Stimulated activated CD8-positive, alpha-beta memory T cell treated with anti-CD3 and anti-CD28 coated beads, Interleukin-15, amount 100 ng/mL, for 48 hours (primary cell): ENCODE measurements at regions not wholly inside any gene's neighbourhood (a gene's known extent, or its start where the extent isn't known, plus 50 kb on each side); places are given as distances from the start of the nearest gene placed in this dataset.

Source experiments
- DNase-seq, 2 donors: peaks; one replicate each; pipeline ENCODE4 v3.0.0-alpha.2; 2020; ENCODE audit warnings: low read depth in 2 of 2

DNA sequence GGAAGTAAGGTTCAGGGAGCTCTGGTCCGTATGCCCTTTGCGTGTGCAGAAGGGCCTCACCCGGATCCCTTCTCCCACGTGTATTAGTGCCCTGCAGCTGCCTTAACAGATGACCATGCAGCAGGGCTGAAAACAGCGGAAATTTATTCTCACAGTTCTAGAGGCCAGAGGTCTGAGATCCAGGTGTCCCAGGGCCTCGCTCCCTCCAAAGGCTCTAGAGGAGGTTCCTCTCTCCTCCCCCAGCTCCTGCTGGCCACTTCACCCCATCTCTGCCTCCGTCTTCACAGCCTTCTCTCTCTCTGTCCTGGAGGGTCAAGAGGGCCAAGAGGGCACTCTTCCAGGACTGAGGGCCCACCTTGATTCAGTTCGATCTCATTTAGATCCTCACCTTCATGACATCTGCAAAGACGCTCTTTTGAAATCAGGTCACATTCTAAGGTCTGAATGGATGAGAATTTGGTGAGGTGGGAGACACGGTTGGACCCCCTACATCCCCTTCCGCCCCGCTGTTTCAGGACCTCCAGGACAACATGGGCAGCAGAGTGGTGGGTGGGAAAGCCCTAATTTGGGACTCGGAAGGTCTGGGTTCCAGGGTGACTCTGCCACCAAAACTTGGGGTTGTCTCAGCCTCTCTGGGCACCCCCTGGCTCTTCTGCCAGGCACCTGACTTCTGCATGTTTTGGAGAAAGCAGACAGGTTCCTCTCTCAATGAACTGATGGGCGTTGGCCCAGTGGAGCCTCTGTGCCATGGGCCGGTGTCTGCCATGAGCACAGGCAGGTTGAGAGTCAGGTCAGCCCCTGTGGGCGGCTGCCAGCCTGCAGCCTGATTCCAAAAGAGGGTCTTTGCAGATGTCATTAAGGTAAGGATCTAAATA lies 361.2 kb downstream of the SEC14L1 start:
- DNase-seq, result no peak

DNA sequence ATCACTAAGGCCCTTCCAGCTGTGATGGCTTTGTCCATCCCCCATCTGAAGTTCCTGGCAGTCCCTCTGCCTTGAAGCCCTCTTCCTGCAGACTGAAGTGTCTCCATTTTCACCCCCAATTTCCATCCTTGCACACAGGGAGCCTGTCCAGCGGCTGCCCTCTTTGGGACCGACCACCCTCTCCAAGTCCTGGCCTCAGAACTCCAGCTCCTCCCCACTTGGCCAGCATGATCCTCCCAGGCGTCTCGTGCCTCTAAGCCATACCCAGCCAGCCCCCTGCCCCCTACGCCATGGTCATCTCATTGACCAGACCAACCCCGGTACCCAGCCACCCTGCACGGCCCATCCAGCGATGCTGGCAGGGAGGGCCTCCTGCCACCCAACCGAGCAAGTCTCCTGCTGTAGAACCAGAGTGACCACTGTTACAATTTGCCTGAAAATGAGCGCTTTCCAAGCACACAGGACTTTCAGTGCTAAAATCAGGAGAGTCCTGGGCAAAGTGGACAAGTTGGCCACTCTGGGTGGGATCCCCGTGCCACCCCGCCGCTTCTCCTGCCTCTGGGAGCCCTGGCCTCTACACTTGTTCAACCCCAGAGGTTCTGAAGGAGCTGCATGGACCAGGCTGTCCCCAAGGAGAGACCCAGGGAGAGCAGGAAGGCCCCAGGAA lies 362.0 kb downstream of the SEC14L1 start:
- DNase-seq, result no peak

DNA sequence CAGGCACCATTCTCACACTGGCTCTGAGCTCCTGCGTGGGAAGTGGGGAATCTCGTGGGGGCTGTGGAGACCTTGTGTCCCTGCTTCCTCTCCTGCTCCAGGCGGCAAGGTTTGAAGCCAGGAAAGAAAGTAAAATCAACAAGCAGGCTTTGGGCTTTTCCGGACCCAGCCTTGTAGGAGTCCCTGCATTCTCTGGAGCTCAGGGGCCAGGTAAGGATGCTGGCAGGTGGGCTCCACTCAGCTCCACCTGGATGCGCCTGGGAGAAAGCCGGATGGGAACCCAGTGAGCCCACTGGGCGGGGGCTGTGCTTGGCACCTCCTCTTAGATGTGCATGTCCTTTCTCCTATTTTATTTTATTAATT lies 362.5 kb downstream of the SEC14L1 start:
- no peak for DNase-seq

DNA sequence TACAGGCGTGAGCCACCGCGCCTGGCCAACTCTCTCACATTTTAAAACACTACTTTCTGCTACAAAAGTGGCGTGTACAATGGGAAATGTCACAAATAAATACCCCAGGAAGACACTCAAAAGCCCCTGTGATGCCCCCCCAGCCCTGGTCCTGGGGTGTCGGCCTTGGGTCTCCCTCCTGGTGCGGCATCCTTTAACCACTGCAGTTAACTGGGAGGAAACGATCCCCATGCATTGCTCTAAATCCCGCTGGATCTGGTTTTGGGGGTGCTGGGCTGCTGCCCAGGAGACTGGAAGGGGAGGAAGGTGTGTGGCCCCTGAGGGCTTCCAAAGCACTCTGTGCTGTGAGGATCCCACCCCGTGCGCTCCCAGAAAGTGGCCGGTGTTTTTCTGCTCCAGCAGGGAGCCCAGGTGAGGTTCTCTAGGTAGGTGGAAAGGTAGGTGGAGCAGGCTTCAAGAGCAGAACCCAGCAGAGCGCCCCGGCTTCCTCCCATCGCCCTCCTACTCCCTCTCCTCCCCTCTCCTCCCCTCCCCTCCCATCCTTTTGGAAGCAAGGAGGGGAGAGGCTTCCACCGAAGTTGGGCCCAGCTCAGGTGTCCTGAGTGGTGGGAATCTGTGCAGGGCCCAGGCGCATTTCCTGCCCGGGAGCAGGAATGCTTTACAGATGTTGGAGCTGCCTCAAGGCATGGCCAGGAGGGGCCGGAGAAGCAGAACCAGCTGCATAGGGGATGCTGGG lies 363.3 kb downstream of the SEC14L1 start:
- no peak for DNase-seq

DNA sequence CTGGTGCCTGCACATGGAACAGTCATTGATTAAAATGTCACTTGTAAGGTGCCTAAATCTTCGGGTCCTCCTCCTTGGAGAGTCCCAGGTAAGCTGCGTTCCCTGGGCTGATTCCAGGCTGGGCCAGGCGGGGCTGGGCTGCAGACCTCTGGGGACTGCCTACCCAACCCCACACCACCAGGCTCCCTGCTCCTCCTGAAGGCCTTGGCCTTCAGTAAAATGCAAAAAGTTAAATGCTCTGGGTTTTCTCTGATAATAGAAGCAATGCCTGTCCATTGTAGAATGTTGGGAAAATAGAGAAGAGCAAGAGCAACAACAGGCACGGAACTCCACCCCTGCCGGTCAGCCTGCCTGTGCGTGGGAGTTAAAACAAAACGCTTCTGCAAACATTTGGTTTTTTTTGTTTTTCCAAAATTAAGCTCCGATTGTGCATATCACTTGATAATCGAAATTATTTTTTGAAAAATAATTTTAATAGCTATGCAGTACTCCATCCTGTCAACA lies 363.9 kb downstream of the SEC14L1 start:
- no peak for DNase-seq

DNA sequence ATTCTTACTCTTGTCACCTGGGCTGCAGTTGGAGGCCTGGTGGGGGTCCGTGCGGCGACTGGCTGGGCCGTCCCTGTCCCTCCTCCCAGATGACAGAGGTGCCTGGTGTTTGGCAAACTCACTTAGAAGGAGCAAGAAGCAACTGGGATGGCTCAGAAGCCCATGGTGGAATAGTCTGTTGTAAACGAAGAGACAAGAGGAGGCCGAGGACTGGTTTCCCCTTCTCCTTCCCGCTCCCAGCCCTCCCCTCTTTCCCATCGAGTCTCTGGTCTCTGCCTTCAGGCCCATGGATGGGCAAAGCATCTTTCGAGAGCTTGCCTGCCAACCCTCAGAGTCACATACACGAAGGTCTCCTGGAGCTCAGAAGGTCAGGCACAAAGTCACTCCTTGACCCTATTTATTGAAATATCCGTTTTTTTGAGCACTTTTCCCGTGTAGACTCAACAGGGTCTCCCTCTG lies 364.4 kb downstream of the SEC14L1 start:
- no peak for DNase-seq

DNA sequence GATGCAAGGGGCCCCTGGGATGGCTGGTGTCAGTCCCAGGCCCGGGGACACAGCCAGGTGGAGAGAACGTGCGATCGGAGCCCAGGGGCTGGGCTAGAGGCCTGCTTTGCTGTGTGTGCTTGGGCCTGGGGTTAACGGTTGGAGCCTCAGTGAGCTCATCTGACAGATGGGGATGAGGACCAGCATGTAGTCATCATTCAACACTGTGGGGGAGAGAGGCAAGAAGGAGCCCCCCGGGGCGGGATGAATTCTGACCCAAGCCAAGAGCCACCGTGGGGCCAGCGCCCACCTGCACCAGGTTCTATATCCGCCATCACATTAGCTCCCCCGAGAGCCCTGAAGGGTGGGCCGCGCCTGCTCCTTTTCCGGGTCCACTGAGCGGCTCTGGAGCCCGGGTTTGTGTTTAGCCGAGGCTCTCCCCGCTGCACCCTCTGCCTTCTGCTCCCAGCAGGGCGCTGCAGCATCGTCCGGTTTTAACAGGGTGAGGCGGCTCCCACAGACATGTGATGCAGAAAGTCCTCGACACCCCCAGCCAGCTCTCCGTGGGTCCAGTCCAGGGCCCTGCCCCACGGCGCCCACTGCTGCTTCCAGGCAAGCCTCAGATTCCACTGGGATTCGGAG lies 365.7 kb downstream of the SEC14L1 start:
- DNase-seq, result no peak

DNA sequence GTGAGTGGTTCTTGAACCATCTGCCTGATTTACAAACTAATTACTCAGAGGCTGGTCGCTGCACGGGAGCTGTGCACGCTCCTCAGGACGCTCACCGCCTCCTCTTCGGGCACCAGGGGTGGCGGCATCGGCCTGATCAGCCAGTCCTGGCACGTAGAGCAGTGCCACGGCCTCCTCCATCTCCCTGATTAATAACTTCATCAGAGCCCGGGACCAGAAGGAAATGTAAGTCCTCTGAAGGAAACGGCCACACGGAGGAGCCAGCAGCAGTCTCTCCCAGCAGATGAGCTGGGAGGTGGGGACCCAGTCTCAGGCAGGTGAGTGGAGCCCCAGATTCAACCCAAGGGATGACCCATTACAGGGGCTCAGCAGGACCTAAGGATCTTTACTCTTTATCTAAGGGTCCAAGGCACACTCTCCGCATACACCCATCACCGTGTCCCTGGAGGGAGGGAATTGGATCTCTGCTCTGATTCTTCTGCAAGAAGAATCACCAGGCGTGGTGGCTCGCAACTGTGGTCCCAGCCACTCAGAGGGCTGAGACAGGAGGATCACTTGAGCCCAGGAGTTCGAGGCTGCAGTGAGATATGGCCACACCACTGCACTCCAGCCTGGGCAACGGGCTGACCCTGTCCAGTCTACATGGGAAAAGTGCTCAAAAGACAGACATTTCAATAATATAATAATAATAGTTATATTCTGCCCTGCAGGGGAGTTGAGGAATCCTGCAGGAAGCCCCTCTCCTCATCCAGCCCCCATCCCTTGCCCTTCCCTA lies 366.5 kb downstream of the SEC14L1 start:
- no peak for DNase-seq

DNA sequence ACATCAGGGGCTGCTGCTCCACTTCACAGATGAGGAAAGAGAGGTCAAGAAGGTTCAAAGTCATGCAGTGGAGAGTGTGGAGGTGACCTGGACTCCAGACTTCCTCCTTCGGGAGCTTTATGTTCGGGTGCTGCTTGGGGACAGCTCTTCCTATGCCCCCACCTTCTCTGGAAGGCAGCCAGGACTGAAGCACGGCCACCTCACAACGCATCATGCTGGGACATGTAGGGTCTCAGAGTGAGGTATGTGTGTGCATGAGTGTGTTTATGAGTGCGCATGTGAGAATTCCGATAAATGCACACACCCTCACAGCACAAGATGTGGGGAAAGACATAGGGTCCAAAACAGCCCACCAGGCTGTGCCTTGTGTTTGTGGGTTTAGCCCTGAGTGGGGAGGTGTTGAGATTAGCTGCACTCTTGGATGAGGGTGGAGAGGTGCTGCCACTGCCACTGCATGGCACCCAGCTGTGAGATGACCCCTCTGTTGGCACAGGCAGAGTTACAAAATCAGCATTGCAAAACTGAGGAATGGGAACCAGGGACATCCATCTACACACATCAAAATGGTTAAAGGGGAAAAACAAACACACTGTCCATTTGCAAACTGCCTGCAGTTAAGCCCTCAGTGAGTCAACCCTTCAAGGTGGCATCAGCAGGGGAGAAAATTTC lies 367.4 kb downstream of the SEC14L1 start:
- no peak for DNase-seq

DNA sequence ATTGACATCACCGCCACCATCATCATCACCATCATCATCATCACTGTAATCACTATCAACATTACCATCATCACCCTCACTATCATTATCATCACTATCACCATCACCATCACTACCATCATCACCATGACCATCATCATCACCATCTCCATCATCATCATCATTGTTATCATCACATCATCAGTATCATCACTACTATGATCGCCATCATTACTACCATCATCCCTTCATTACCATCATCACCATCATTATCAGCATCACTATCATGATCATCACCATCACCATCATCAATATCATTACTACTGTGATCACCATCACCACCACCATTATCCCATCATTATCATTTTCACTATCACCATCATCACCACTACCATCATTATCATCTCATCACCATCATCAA lies 368.3 kb downstream of the SEC14L1 start:
- no peak for DNase-seq

DNA sequence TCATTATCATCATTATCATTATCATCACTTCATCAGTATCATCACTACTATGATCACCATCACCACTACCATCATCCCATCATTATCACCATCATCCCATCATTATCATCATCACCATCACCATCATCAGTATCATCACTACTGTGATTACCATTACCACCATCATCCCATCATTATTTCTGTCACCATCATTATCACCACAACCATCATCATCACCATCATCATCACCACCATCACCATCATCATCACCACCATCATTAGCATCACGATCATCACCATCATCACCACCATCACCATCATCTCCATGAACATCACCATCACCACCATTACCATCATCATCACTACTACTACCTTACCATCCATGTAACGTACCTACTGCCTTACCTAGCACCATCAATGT lies 368.8 kb downstream of the SEC14L1 start:
- DNase-seq, result no peak

DNA sequence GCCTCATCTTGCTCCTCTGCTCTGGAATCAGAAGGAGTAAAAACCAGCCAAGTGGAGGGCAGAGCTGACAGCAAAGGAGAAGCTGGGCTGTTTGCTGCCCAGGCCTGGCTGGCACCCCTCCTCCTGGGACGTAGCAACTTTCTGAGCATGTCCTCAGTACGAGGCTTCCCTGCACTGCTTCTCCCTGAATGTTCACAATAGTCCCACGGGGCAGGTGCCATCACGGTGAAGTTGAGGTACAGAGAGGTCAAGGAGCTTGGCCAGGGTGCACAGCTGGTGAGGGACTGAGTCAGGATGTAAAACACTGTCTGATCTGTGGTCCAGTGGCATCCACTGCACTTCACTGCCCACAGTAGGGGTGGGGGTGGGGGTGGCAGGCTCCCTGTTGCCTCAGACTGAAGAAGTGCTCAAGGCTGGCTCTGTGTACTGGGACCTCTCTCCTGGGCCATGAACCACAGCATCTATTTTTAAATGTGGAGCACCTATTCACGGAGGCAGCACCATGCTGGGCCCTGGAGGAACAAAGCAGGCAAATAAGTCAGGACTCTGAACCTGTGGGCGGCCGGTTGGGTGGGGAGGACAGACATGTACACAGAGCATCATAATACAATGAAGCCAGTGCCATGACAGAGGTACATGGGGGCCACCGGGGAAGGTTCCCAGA lies 369.5 kb downstream of the SEC14L1 start:
- DNase-seq, result no peak

DNA sequence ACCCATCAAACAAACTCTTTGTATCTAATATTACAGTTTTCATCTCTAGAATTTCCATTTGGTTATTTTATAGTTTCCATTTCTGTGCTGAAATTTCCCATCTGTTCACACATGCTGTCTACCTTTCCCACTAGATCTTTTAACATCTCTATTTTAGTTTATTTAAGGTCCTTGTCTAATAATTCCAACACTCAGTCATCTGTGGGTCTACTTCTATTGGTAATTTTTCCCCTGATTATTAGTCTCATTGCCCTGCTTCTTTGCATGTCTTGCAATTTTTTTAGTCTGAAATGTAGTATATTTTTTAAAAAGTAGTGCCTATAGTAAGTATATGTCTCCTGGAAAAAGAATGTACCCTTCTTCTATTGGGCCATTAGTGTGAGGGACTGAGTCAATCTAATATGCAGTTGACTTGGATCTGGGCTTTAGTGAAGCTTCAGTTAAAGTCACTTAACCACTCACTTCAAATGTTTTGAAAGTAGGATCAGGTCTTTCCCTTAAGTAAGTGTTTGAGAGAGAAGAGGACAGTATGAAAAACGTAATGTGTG lies 370.8 kb downstream of the SEC14L1 start:
- no peak for DNase-seq

DNA sequence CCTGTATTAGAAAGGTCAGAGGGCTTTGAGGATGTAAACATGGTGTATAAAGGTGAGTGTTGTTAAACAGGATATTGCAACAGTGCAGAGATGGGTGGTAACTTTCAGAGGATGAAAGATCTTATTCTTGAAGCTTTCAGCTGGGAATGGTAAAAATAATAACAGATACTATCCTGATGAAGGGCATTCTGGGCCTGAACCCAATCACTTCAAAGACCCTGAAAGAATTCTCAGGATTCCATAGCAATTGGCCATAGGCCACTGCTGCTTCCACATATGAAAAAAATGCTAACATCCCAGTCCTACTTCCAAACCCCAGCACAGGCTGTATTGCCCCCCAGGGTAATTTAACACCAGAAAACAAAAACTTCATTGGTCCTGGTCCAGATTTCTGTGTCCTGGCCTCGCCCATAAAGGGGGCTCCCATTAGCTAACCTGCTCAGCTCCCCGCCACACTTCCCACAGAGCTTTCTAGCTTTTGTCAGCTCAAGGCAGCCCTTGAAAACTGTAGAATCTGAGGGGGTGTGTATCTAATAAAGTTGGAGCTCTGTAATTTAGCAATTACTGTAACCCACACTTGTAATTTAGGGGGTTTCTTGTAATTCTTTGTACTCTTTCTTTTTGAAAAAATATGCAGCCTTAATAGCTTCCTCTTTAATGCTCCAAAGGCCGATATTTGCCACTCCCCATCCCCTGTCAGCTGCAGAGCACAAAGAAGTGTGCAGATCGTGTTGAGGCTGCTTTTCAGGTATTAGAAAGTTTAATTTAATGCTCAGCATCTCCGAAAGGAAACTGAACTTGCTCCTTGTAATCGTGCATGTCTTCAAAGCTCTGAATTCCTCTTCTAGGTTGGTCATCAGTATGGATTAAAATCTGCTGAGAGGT lies 371.5 kb downstream of the SEC14L1 start:
- DNase-seq, result no peak

DNA sequence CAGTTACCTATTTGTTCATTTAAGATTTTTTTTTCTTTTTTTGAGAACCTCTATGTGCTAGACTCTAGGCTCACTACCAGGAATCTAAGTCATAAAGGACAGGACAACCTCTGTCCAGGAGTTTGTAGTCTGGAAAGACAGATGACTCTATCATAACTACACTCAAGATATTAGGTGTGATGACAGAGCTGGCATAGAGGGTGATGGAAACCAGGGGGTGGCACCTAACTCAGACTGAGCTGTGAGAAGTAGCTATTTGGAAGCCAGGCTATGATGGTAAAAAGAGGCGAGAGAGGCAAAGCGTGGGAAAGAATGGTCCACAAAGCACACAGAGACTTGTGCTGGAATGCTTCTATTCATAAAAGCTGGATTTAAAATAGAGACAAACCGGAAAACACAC lies 372.3 kb downstream of the SEC14L1 start:
- DNase-seq, result no peak

DNA sequence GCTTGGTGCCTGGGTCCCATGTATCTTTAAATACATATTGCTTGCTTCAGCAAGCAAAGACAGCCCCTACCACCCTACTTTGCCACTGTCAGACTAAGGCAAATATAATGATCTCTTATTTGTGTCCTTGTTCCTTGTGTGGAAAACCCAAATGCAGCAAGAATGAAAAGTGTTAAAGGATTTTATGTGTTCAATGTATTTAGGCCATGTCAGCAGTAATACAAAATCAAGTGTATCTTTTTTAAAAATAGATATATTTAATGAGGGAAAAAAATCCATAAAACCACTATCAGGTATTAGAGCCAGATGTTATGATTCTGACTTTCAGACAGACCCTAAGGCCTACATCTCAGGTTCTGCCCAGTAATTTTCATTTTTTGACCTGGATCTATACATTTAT lies 374.5 kb downstream of the SEC14L1 start:
- no peak for DNase-seq

DNA sequence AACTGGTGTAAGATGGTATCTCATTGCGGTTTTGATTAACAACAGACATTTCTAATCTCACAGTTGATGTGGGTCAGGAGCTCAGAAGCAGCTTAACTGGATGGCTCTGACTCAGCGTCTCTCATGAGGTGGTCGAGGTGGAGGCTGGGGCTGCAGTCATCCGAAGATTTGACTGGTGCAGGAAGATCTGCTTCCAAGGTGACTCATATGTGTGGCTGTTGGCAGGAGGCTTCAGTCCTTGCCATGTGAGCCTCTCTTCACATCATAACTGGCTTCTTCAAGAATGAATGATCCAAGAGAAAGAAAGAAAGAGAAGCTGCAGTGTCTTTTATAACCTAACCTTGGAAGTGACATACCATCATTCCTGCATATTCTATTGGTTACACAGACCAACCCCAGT lies 376.1 kb downstream of the SEC14L1 start:
- peak in 1 of 2 donors; percentile 40 for DNase-seq

DNA sequence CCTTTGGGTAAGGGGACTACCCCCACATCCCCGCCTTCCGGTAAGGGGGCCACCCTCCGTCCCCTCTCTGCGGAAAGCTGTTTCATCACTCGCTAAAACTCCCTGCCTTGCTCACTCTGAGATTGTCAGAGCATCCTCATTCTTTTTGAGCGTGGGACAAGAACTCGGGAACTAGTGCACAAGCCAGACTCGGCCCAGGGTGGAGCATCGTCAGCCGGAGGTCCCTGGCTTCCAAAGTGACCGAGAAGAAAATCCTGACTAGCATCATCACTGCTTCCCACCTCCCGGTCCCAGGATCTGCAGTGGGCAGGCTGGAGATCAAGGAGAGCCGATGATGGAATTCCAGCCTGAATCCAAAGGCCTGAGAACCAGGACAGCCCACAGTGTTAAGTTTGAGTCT lies 380.3 kb downstream of the SEC14L1 start:
- no peak for DNase-seq

DNA sequence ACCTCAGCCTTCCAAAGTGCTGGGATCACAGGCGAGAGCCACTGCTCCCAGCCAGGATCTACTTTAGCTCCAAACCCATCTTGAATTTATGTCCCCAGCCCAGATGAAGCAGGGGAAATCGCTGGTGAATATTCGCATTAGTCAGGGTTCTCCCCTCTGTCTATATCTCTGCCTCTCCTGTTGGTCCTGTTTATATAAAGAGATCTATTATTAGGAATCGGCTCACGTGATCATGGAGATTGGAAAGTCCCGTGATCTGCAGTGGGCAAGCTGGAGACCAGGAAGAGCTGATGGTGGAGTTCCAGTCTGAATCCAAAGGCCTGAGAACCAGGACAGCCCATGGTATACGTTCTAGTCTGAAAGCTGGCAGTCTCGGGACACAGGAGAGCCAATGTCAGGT lies 382.8 kb downstream of the SEC14L1 start:
- no peak for DNase-seq
